ENCODE measurements at regions not wholly inside any gene's neighbourhood (a gene's known extent, or its start where the extent isn't known, plus 50 kb on each side); places are given as distances from the start of the nearest gene placed in this dataset.

DNA sequence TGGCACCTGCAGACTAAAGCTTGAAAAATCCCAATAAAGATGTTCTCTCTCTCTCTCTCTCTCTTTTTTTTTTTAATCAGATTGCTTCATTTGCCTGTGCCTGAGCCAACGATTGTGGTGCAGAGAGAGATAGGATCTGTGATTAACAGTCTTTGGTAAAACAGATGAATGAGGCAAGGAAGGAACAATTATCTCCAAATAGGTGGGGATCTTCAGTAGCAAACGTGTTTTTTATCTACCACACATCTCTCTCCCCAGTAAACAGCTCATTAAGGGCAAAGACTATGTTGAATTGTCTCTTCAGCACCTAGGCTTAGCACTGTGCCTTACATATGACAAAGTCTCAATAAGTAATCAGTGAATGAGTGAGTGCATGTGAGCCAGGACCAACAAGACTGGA is 96.3 kb downstream of the SMIM20 start:
- TF ChIP-seq, protein P1, sequence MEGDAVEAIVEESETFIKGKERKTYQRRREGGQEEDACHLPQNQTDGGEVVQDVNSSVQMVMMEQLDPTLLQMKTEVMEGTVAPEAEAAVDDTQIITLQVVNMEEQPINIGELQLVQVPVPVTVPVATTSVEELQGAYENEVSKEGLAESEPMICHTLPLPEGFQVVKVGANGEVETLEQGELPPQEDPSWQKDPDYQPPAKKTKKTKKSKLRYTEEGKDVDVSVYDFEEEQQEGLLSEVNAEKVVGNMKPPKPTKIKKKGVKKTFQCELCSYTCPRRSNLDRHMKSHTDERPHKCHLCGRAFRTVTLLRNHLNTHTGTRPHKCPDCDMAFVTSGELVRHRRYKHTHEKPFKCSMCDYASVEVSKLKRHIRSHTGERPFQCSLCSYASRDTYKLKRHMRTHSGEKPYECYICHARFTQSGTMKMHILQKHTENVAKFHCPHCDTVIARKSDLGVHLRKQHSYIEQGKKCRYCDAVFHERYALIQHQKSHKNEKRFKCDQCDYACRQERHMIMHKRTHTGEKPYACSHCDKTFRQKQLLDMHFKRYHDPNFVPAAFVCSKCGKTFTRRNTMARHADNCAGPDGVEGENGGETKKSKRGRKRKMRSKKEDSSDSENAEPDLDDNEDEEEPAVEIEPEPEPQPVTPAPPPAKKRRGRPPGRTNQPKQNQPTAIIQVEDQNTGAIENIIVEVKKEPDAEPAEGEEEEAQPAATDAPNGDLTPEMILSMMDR (IDR thresholded peaks at IDR 0.05), result no peak

DNA sequence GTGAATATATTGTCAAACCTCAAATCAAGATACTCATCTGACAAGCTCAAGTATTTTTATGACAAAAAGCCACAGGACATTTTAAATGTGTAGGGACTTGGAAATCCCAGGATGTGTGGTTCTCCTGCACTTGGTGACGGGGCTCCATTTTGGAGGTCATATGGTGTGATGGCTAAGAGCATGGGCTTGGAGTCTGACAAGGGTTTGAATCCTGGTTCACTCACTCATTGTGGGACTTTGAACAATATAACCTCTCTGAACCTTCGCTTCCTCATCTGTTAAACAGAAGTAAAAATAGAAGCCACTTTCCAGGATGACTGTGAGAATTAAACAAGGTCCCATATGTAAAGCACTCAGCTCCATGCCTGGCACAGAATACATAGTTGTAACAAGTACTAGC is 99.6 kb downstream of the SMIM20 start:
- TF ChIP-seq, protein P1 (IDR thresholded peaks at IDR 0.05), result no peak

DNA sequence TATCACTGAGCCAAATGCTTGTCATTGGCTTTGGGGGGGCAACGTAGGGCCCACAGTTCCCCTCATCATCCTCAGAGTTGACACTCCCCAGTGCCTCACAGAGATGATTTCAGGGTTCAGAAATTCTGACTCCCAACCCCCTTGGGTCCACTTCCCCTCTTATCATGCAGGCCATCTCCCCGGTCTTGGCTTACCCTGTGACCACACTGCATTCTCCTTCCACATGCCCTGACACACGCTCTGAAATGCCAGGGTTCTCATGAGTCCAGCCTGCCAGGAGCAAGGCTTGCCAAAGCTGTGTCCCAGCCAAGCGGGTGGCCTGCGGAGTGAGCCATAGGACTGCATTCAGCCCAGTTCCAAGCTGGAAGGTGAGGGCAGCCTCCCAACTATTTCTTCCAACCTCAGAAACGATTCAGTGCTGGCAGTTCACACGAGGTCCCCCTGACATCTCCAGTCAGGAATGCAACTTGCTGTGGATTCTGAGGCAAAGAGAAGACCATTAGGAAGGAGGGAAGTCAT is 101.2 kb downstream of the SMIM20 start:
- TF ChIP-seq, protein P1 (IDR thresholded peaks at IDR 0.05), result no peak

DNA sequence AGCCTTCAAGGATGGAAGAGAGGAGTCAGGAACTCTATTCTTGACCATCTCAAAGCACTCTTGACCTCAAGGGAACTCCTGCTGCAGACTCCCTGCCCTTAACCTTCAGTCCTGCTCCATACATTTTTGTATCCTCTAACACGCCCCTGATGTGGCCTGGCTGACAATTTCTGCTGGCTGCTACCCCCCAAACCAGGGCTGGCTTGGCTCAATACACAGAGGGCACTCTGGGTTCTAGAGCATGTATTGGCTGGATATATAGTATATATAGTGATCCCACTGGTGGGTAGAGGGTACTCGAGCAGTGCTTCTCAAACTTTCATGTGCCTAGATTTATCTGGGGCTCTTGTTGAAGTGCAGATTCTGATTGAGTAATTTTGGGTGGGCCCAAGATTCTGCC is 101.9 kb downstream of the SMIM20 start:
- TF ChIP-seq, protein P1 (IDR thresholded peaks at IDR 0.05), result no peak

DNA sequence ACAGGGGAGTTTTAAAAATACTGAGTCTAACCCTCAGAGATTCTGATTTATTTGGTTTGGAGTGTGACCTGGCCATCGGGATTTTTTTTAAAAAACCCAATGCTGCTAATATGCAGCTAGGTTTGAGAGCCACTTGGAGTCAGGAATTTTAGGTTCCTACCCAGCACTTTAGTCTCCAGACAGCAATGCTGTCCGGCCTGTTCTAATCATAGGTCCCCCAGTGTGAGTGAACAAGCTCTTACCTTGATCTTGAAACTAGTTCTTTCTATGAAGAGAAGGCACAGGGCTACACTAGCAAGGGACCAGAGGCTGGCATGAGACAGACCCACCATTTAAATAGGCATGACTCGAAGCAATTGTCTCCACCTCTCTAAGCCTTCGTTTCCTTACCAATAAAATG is 103.5 kb downstream of the SMIM20 start:
- TF ChIP-seq, protein P1 (IDR thresholded peaks at IDR 0.05), result no peak

DNA sequence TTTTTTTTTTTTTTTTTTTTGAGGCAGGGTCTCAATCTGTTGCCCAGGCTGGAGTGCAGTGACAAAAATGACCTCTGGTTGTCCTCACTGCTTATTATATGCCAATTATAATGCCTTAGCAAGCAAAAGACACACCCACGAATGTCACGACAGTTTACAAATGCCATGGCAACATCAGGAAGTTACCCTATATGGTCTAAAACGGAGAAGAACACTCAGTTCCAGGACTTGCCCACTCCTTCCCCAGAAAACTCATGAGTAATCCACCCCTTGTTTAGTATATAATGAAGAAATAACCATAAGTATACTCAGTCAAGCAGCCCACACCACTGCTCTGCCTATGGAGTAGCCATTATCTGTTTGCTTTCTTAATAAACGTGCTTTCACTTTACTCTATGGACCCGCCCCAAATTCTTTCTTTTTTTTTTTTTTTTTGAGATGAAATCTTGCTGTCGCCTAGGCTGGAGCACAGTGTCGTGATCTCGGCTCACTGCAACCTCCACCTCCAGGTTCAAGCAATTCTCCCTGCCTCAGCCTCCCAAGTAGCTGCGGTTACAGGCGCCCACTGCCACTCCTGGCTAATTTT is 106.2 kb downstream of the SMIM20 start:
- TF ChIP-seq, protein P1 (IDR thresholded peaks at IDR 0.05), result no peak

DNA sequence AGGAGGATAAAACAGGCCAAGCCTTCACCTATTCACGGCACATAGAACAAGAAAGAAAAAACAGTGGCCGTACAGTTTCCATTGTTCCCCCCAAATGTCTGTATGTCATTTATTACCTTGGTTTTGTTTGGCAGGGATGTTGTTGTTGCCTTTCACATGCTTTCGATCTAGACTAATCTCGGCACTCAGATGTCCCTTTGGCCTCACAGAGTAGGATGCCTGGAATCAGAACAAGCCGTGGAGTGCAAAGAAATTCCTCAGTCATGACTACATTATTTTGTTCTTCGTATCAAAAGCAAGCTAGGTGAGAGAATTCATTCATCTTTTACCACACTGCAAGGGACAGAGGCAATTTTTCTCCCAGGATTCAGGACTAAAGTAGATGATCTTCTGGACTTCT is 106.9 kb downstream of the SMIM20 start:
- TF ChIP-seq, protein P1 (IDR thresholded peaks at IDR 0.05), result no peak
